ENCODE measurements at regions not wholly inside any gene's neighbourhood (a gene's known extent, or its start where the extent isn't known, plus 50 kb on each side); places are given as distances from the start of the nearest gene placed in this dataset.

DNA sequence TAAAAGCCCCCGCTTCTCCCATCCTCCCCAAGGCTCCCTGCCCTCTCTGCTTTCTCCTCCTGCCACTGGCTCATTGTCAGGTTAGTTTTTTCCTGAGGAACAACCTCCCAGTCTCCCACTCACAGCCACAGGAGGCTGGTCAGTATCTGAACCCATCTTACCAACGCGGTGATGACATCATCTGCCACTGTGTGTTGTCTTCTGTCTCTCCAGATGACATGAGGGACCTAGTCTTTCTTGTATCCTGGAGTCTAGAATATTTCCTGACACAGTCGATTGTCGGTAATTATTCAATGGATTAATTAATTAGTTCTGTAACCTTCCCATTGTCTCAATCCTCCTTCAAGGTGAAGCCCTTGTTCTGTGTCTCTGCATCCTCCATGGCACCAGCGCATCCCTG lies 290.2 kb downstream of the GALR1 start:
- Mint-ChIP-seq H3K36me3 (ENCODE audit: insufficient read depth, unreplicated experiment) (peaks cover 7% of the 10 kb centered on the region), H3K4me1 (ENCODE audit: insufficient read depth, unreplicated experiment) (no peaks in the 10 kb centered on the region), H3K9me3 (ENCODE audit: unreplicated experiment) (peaks cover 26% of the 10 kb centered on the region), H3K4me3 (ENCODE audit: unreplicated experiment) (no peak overlapping the region), H3K27ac (ENCODE audit: low read depth, unreplicated experiment) (peak overlapping the region; percentile 14), H3K27me3 (ENCODE audit: insufficient read depth, unreplicated experiment) (no peaks in the 10 kb centered on the region)
- no TSS peak for BruUV-seq (replicated peaks)
- DNase-seq (ENCODE audit: unreplicated experiment): no peak
- ChIA-PET POLR2A (no interaction called here), CTCF (interaction anchor here (0.6 kb wide), 1 partner anchor 1312 kb away, joined by 4 read pairs; no protein-coding TSS in a partner anchor)
- intact Hi-C loops (cut with micrococcal nuclease): no loop called here
- TF ChIP-seq, protein P1, sequence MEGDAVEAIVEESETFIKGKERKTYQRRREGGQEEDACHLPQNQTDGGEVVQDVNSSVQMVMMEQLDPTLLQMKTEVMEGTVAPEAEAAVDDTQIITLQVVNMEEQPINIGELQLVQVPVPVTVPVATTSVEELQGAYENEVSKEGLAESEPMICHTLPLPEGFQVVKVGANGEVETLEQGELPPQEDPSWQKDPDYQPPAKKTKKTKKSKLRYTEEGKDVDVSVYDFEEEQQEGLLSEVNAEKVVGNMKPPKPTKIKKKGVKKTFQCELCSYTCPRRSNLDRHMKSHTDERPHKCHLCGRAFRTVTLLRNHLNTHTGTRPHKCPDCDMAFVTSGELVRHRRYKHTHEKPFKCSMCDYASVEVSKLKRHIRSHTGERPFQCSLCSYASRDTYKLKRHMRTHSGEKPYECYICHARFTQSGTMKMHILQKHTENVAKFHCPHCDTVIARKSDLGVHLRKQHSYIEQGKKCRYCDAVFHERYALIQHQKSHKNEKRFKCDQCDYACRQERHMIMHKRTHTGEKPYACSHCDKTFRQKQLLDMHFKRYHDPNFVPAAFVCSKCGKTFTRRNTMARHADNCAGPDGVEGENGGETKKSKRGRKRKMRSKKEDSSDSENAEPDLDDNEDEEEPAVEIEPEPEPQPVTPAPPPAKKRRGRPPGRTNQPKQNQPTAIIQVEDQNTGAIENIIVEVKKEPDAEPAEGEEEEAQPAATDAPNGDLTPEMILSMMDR (IDR thresholded peaks at IDR 0.05; ENCODE audit: unreplicated experiment): no peak

DNA sequence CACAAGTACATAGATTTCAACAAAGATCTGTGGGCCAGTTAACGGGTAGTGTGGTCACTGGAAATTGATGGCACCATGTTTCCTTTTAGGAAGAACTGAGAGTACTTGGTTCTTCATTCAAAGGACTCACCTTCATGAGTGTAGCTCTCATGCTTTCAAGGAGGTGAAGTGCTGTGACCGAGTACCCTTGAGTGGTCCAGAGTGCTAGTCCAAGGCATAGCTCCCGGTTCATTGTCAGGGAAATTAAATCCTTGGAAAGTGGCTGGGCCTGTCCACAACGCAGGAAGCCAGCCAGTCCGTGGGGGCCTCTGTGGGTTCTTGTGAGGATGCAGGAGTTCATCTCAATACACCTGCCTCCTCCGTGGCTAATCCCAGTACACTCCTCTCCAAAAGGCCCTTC lies 295.1 kb downstream of the GALR1 start:
- H3K36me3 Mint-ChIP-seq (ENCODE audit: insufficient read depth, unreplicated experiment): peaks cover 3% of the 10 kb centered on the region
- CTCF ChIA-PET: no interaction called here

DNA sequence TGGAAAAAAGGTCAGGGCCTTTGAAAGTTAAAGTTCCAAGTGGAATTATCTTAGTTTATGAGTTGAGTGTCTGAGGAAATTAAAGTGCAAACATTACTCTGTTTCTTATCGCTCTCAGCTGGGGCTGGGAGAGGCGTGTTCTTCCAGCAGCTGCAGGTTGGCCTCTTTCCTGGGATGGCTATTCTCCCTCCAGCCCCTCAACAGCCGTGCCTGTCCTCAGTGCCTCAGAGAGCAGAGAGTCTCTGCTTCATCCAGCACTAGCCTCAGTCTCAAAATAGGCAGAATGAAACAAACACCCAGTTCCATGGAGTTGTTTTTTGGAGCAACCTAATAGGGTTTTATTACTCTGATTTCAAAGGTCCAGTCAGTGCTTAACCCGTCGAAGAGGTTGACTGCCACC lies 298.1 kb downstream of the GALR1 start:
- DNase-seq (ENCODE audit: unreplicated experiment): no peak
- ChIA-PET CTCF (no interaction called here), POLR2A (interaction anchor here (0.7 kb wide), 1 partner anchor 12 kb away, joined by 3 read pairs; no protein-coding TSS in a partner anchor)
- H3K9me3 Mint-ChIP-seq (ENCODE audit: unreplicated experiment): no peaks in the 10 kb centered on the region
- H3K4me3 Mint-ChIP-seq (ENCODE audit: unreplicated experiment): no peak overlapping the region
- TF ChIP-seq, protein P1 (IDR thresholded peaks at IDR 0.05; ENCODE audit: unreplicated experiment): no peak
- no peaks in the 10 kb centered on the region for H3K27me3 Mint-ChIP-seq (ENCODE audit: insufficient read depth, unreplicated experiment)
- no peaks in the 10 kb centered on the region for H3K36me3 Mint-ChIP-seq (ENCODE audit: insufficient read depth, unreplicated experiment)
- H3K4me1 Mint-ChIP-seq (ENCODE audit: insufficient read depth, unreplicated experiment): no peaks in the 10 kb centered on the region
- BruUV-seq (replicated peaks): no TSS peak
- intact Hi-C loops (cut with micrococcal nuclease): no loop called here
- no peak overlapping the region for H3K27ac Mint-ChIP-seq (ENCODE audit: low read depth, unreplicated experiment)

More for the DNA sequence above, 295.1 kb downstream of the GALR1 start:
- H3K9me3 Mint-ChIP-seq (ENCODE audit: unreplicated experiment): peaks cover 3% of the 10 kb centered on the region
- no peaks in the 10 kb centered on the region for H3K27me3 Mint-ChIP-seq (ENCODE audit: insufficient read depth, unreplicated experiment)
- intact Hi-C loops (cut with micrococcal nuclease): no loop called here
- no peaks in the 10 kb centered on the region for H3K4me1 Mint-ChIP-seq (ENCODE audit: insufficient read depth, unreplicated experiment)
- BruUV-seq (replicated peaks): no TSS peak
- no peak overlapping the region for H3K27ac Mint-ChIP-seq (ENCODE audit: low read depth, unreplicated experiment)
- DNase-seq (ENCODE audit: unreplicated experiment): no peak
- TF ChIP-seq, protein P1 (IDR thresholded peaks at IDR 0.05; ENCODE audit: unreplicated experiment): no peak
- POLR2A ChIA-PET: no interaction called here
- no peak overlapping the region for H3K4me3 Mint-ChIP-seq (ENCODE audit: unreplicated experiment)

DNA sequence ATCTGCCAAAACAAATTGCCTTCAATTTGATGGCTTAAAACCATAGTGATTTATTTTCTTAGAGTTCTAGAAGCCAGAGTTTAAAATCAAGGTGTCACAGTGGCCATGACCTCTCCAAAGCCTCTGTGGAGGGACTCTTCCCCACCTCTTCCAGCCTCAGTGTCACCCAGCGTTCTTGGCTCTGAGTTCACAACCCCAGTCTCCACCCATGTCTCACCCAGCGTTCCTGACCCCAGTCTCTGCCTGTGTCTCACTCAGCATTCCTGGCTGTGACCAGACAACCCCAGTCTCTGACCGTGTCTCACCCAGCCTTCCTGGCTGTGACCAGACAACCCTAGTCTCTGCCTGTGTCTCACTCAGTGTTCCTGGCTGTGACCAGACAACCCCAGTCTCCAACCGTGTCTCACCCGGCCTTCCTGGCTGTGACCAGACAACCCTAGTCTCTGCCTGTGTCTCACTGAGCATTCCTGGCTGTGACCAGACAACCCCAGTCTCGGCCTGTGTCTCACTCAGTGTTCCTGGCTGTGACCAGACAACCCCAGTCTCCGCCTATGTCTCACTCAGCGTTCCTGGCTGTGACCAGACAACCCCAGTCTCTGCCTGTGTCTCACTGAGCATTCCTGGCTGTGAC lies 299.3 kb downstream of the GALR1 start:
- Mint-ChIP-seq H3K4me3 (ENCODE audit: unreplicated experiment) (no peak overlapping the region), H3K27me3 (ENCODE audit: insufficient read depth, unreplicated experiment) (no peaks in the 10 kb centered on the region), H3K36me3 (ENCODE audit: insufficient read depth, unreplicated experiment) (no peaks in the 10 kb centered on the region), H3K9me3 (ENCODE audit: unreplicated experiment) (no peaks in the 10 kb centered on the region), H3K4me1 (ENCODE audit: insufficient read depth, unreplicated experiment) (no peaks in the 10 kb centered on the region), H3K27ac (ENCODE audit: low read depth, unreplicated experiment) (no peak overlapping the region)
- CTCF ChIA-PET: no interaction called here
- intact Hi-C loops (cut with micrococcal nuclease): no loop called here
- TF ChIP-seq, protein P1 (IDR thresholded peaks at IDR 0.05; ENCODE audit: unreplicated experiment): no peak
- POLR2A ChIA-PET: no interaction called here
- no peak for DNase-seq (ENCODE audit: unreplicated experiment)
- BruUV-seq (replicated peaks): no TSS peak

Measured in MCF 10A (cell line).